ENCODE measurements at regions not wholly inside any gene's neighbourhood (a gene's known extent, or its start where the extent isn't known, plus 50 kb on each side); places are given as distances from the start of the nearest gene placed in this dataset.
"Not testable (repeated sequence)": the region's sequence is repeated elsewhere in the genome, so short reads cannot be mapped to it uniquely, and the experiment has no call there.

GRCh38 chr4:137468836-137469235 lies 63.5 kb downstream of the PCDH18 start:
- no peak for DNase-seq

- no peak for DNase-seq
Measured at GRCh38 chr4:137467537-137467936, 64.8 kb downstream of the PCDH18 start.

GRCh38 chr4:137463377-137464003 lies 68.8 kb downstream of the PCDH18 start:
- no peak for DNase-seq

- DNase-seq = no peak
Measured at GRCh38 chr4:137455647-137456321, 76.5 kb downstream of the PCDH18 start.

GRCh38 chr4:137454767-137455166 lies 77.5 kb downstream of the PCDH18 start:
- no peak for DNase-seq

GRCh38 chr4:137452799-137453198 lies 79.5 kb downstream of the PCDH18 start:
- DNase-seq = no peak

- DNase-seq = no peak
Measured at GRCh38 chr4:137451172-137451825, 81.0 kb downstream of the PCDH18 start.

GRCh38 chr4:137448402-137448801 lies 83.9 kb downstream of the PCDH18 start:
- no peak for DNase-seq

- no peak for DNase-seq
Measured at GRCh38 chr4:137446071-137446470, 86.2 kb downstream of the PCDH18 start.

- no peak for DNase-seq
Measured at GRCh38 chr4:137443031-137443800, 89.1 kb downstream of the PCDH18 start.

- DNase-seq = no peak
Measured at GRCh38 chr4:137432446-137433311, 99.6 kb downstream of the PCDH18 start.

GRCh38 chr4:137430171-137430570 lies 102.1 kb downstream of the PCDH18 start:
- DNase-seq = no peak

GRCh38 chr4:137427411-137427810 lies 104.9 kb downstream of the PCDH18 start:
- DNase-seq = no peak

- DNase-seq = no peak
Measured at GRCh38 chr4:137425281-137425680, 107.0 kb downstream of the PCDH18 start.

GRCh38 chr4:137422666-137423065 lies 109.6 kb downstream of the PCDH18 start:
- no peak for DNase-seq

GRCh38 chr4:137421796-137422195 lies 110.5 kb downstream of the PCDH18 start:
- no peak for DNase-seq

GRCh38 chr4:137420901-137421396 lies 111.3 kb downstream of the PCDH18 start:
- no peak for DNase-seq

- DNase-seq = no peak
Measured at GRCh38 chr4:137417676-137418075, 114.6 kb downstream of the PCDH18 start.

GRCh38 chr4:137414802-137415201 lies 117.5 kb downstream of the PCDH18 start:
- DNase-seq = no peak

- DNase-seq = no peak
Measured at GRCh38 chr4:137408527-137409177, 123.6 kb downstream of the PCDH18 start.

GRCh38 chr4:137405833-137406232 lies 126.5 kb downstream of the PCDH18 start:
- not testable (repeated sequence) for DNase-seq

- no peak for DNase-seq
Measured at GRCh38 chr4:137394018-137394417, 138.3 kb downstream of the PCDH18 start.
